Right lobe of liver (tissue), 6 donors: ENCODE measurements at regions not wholly inside any gene's neighbourhood (a gene's known extent, or its start where the extent isn't known, plus 50 kb on each side); places are given as distances from the start of the nearest gene placed in this dataset.

ENCODE experiments used
- ATAC-seq, 4 donors: fragments of 200-7000 bp; cut with Tn5 transposase; one replicate each; pipeline ENCODE4 v1.9.1; 2020; ENCODE audit warnings: mild to moderate bottlenecking in 4 of 4, moderate library complexity in 4 of 4
- DNase-seq, 3 donors: peaks; one replicate each; pipeline ENCODE4 v3.0.0-alpha.2; 2020
- H3K27ac ChIP-seq, 3 donors: fragments of 200-600 bp; one replicate each; pipeline ENCODE4 v1.8.0; 2022
- H3K27me3 ChIP-seq, 2 donors: fragments of 200-600 bp; one replicate each; pipeline ENCODE4 v1.8.0; 2022
- H3K36me3 ChIP-seq, 4 donors: fragments of 200-600 bp; sonication (generic) in 1 of 4; one replicate each; pipeline versions ENCODE4 v1.5.1 to v1.8.0; 2017 to 2022; ENCODE audit warnings: control low read depth in 1 of 4
- H3K4me1 ChIP-seq, 4 donors: fragments of 200-600 bp; sonication (generic) in 1 of 4; one replicate each; pipeline versions ENCODE4 v1.5.1 to v1.8.0; 2017 to 2022; ENCODE audit warnings: control low read depth in 1 of 4
- H3K4me3 ChIP-seq, 3 donors: fragments of 200-600 bp; one replicate each; pipeline ENCODE4 v1.8.0; 2022
- H3K9me3 ChIP-seq, 4 donors: fragments of 200-600 bp; sonication (generic) in 1 of 4; one replicate each; pipeline versions ENCODE4 v1.5.1 to v1.8.0; 2017 to 2022; ENCODE audit warnings: control low read depth in 1 of 4
- CTCF ChIP-seq, 4 donors: fragments of 200-600 bp in 3 of 4; fragments of 450-650 bp in 1 of 4; IDR thresholded peaks; one replicate each; pipeline versions ENCODE4 v1.5.1 to v1.8.0; 2016 to 2022; ENCODE audit warnings: antibody characterized with exemption in 4 of 4, mild to moderate bottlenecking in 2 of 4
- POLR2A ChIP-seq: fragments of 450-650 bp; IDR thresholded peaks from one replicate; pipeline ENCODE4 v1.6.1; 2017; ENCODE audit warnings: antibody characterized with exemption, mild to moderate bottlenecking
- WGBS: methylation state at CpG from one replicate; pipeline ENCODE4 v1.1.6; 2018; ENCODE audit warnings: low coverage, low lambda C conversion rate; ENCODE audit not compliant: insufficient coverage; ENCODE audit errors: missing lambda C conversion rate; 5-methylcytosine and 5-hydroxymethylcytosine counted together
- intact Hi-C, 2 donors: fragments of 100-400 bp; cut with DNase I; formaldehyde crosslinking; loops; one replicate each; pipeline versions ENCODE4 v1.11.2 to v1.14.1; 2022
- donor health status: DM: no; HTN: yes; CAD: no.
- donor health status: DM: no; HTN: no; CAD: no.
- donor health status: DM: no; HTN: no; CAD: no.
- donor health status: DM: no; HTN: yes; CAD: no.
- donor health status: DM: no; HTN: yes; CAD: no.

GRCh38 chr5:68722357-68722756 lies 371.5 kb upstream of the SLC30A5 start:
- no peaks in the 10 kb centered on the region for H3K27me3 ChIP-seq
- no peak for ATAC-seq
- intact Hi-C loops, result no loop called here
- H3K9me3 ChIP-seq, result no peaks in the 10 kb centered on the region
- H3K4me1 ChIP-seq, result no peaks in the 10 kb centered on the region
- H3K36me3 ChIP-seq, result no peaks in the 10 kb centered on the region
- H3K27ac ChIP-seq, result no peak overlapping the region
- no peak overlapping the region for H3K4me3 ChIP-seq
- 87% methylated on average over 5 of the region's 7 CpGs for WGBS
- no peak for DNase-seq
- TF ChIP-seq CTCF (IDR thresholded peaks at IDR 0.05), result no peak
- TF ChIP-seq POLR2A, result no peak

- DNase-seq, result no peak
- ATAC-seq, result no peak
- Histone ChIP-seq H3K27me3 (no peaks in the 10 kb centered on the region), H3K36me3 (no peaks in the 10 kb centered on the region), H3K9me3 (no peaks in the 10 kb centered on the region), H3K4me1 (peaks cover 0 to 10% (median 0%) of the 10 kb centered on the region in 4 donors), H3K27ac (no peak overlapping the region), H3K4me3 (no peak overlapping the region)
- intact Hi-C loops, result no loop called here
- whole genome bisulfite sequencing, result 74% methylated on average over 7 of the region's 7 CpGs
- TF ChIP-seq POLR2A, result no peak
- TF ChIP-seq CTCF (IDR thresholded peaks at IDR 0.05), result no peak
These were observed 367.7 kb upstream of the SLC30A5 start for GRCh38 chr5:68725905-68726683.

GRCh38 chr5:68727931-68728330 lies 365.9 kb upstream of the SLC30A5 start:
- Histone ChIP-seq H3K36me3 (no peaks in the 10 kb centered on the region), H3K4me3 (no peak overlapping the region), H3K27ac (no peak overlapping the region), H3K4me1 (peaks cover 0 to 11% (median 0%) of the 10 kb centered on the region in 4 donors), H3K27me3 (no peaks in the 10 kb centered on the region), H3K9me3 (no peaks in the 10 kb centered on the region)
- WGBS, result 86% methylated on average over 2 of the region's 2 CpGs
- ATAC-seq (no peak), DNase-seq (no peak)
- TF ChIP-seq POLR2A, result no peak
- TF ChIP-seq CTCF (IDR thresholded peaks at IDR 0.05), result no peak
- intact Hi-C loops, result no loop called here

GRCh38 chr5:68729678-68730077 lies 364.1 kb upstream of the SLC30A5 start:
- Histone ChIP-seq H3K36me3 (no peaks in the 10 kb centered on the region), H3K27ac (peak overlapping the region in 2 of 3 donors; percentile 35 to 62), H3K4me1 (peaks cover 0 to 11% (median 0%) of the 10 kb centered on the region in 4 donors), H3K9me3 (no peaks in the 10 kb centered on the region), H3K4me3 (no peak overlapping the region), H3K27me3 (no peaks in the 10 kb centered on the region)
- DNase-seq (no peak), ATAC-seq (no peak)
- 78% methylated on average over 4 of the region's 4 CpGs for WGBS
- TF ChIP-seq CTCF (IDR thresholded peaks at IDR 0.05) (no peak), POLR2A (no peak)
- intact Hi-C loops, result no loop called here
